NCI-H82 (cell line): ENCODE measurements at regions not wholly inside any gene's neighbourhood (a gene's known extent, or its start where the extent isn't known, plus 50 kb on each side); places are given as distances from the start of the nearest gene placed in this dataset.
"Not testable (repeated sequence)": the region's sequence is repeated elsewhere in the genome, so short reads cannot be mapped to it uniquely, and the experiment has no call there.

Source experiments
- DNase-seq: peaks from one replicate; lab custom pipeline; 2025; lab: John Stamatoyannopoulos, UW

DNA sequence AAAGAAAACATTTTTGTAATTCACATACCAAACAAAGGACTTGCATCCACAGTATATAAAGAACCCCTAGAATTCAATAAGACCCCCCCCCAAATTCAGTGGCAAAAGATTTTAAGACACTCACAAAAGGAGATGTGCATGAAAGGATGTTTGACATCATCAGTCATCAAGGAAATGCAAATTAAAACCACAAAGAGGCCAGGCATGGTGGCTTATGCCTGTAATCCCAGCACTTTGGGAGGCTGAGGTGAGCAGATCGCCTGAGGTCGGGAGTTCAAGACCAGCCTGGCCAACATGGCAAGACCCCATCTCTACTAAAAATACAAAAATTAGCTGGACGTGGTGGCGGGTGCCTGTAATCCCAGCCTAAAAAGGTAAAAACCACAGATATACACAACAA is 61.3 kb downstream of the AIPL1 start:
- DNase-seq = not testable (repeated sequence)

DNA sequence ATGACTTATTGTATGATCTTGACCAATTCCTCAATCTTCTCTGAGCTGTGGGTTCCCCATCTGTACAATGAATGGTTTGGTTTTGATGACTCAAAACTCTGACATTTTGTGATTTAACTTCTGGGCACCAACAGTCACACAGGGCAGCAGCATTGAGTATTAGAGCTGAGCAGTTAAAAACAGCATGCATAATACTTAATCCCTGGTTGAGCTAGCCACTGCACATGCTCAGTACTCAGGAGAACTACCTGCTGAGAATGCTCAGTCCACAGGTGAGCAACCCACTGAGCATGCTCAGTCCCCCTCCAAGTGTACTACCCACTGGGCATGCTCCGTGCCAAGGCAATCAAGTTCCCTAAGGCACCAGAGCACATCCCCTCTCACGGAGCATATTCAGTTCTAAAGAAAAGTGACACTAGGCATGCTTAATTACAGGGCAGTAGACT is 68.7 kb downstream of the AIPL1 start:
- no peak for DNase-seq

DNA sequence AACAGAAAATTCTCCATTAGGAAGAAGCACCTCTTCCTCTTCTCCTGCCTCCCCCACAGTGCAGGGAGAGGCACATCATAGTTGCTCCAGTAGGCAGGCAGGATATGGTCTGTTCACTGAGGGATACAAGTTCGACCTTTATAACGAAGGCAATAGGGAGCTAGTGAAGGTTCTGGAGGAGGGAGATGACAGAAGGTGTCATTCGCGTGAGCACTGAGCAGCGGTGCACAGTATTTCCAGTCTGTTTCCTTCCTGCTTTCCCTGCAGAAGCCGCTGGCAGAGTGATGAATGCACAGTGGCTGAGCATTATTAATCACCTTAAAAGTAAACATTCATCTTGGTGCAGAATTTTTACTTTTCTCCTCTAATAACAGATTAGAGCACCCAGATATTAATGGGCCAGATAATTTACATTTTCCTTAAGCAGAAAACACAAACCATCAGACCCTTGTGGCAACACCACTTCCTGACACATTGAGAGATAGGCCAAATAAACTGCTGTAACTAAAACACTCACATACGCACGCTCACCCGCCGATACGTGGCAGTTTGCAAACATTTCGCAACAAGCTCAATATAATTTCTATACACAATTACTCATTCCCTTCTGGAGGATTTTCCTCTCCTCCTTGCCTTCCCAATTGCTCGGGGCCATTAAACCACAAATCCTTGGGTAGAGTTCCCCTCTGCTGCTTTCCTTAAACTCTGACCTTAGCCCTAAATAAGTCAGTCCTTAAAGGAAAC is 69.5 kb downstream of the AIPL1 start:
- no peak for DNase-seq

DNA sequence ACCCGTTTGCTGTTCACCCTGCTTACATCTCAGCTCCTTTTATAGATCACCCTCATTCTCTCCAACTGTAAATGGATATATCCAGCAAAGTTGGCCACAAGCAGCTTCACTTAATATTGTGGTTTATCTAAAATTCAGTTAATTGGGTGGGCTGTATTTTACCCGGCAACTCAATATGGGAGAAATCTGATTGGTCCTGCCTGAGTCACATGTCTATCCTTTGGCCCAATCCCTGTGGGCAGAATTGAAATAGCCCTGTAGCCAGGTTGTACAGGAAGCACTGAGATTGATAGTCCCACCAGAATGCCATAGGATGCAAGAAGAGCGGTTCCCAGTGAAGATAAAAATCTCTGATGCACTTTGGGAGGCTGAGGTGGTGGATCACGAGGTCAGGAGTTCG is 73.2 kb downstream of the AIPL1 start:
- DNase-seq = peak; percentile 61

DNA sequence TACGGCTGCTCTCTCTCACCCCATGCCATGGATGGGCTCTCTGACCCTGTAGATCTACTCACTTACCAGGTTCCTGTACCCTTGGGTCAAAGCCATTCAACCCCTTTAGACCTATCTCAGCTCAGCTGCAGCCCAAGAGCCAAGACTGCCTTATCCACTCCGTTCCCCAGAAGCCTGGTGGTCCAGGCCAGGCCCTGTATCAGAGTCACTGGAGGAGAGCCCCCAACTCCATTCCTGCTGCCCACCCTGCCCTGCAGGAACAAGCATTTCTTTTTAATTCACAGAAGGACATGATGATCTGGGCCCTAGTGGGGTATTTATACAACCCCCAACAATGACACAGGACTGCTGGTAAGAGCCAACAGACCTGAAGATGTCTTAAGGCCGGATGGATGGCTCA is 76.8 kb downstream of the AIPL1 start:
- no peak for DNase-seq

DNA sequence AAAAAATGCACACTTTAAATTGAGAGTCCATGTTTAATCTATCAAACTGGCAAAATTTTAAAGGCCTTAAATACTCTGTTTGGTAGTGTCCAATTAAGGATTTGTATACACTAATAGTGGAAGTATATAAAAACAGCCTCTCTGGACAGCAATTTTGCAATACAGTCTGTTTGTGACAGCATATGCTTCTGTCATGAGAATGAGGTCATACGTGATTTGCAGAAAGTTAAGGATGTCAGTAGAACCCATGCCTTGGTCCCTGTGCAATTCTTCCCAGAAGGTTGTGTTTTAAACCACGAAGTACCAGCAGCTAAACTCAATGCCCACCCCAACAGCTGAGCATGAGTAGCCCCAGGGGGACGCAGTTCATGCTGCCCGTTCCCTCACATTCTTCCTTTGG is 78.4 kb downstream of the AIPL1 start:
- no peak for DNase-seq

DNA sequence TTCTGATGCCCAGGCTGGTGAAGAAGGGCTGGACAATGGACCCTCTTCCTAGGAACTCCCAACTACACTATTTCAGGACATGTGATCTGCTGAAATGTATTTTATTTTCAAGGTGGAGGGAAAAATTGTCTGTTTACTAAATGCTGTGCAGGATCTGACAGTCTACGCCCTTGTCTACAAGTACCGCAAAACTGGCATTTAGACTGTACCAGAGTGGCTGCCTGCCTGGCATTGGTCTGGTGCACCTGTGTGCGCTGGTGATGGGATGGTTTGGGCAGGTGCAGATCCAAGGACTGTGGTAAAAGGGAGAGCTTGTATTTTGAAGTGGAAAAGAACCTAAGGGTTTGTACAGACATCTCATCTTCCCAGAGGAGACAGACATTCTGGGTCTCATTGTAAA is 79.7 kb downstream of the AIPL1 start:
- DNase-seq = no peak

DNA sequence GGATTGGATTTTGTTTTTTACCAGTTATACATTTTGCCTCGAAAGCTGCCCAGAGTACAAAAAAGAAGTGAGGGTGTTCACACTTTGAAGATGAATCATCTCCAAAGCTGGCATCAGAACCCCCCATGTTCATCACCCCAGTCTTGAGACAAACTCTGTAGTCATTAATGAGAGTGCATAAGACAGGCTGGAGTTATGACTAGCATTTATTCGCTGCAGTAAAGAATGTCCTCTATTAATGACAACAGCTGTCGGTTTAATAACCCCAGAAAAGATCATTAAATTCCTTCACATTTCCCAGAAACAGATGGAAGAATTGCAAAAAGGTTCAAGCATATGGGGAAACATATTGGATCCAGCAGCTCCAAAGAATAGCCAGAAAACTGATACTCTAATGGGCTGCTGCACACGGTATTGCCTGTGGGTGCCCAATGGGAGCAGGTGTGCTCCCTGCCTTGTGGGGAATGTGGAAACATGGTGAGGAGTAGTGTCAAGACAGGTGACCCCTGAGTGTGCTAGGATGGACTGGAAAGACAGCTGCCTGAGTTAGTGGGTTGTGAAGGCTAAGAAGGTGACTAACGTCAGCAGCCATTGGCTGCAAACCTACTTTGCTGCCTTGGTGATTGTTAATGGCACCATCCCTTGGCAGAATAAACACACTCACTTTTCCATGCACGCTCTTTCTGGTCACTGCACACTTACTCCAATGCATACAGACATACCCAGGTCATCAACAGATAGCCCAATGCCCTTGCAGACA is 81.9 kb downstream of the AIPL1 start:
- DNase-seq = no peak

DNA sequence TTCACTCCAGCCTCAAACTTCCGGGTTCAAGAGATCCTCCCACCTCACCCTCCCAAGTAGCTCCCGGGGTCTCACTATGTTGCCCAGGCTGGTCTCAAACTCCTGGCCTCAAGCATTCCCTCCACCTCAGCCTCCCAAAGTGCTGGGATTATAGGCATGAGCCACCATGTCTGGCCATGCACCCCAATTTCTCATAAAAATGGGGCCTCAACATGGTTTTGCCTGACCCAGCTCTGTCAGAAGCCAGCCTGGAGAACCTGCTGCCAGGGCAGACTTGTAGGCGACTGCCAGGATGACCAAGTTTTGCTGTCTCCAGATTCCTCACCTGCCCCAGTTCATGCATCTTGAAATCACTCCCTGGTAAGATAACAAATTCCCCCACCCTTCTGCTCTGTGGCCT is 82.9 kb downstream of the AIPL1 start:
- DNase-seq = no peak

DNA sequence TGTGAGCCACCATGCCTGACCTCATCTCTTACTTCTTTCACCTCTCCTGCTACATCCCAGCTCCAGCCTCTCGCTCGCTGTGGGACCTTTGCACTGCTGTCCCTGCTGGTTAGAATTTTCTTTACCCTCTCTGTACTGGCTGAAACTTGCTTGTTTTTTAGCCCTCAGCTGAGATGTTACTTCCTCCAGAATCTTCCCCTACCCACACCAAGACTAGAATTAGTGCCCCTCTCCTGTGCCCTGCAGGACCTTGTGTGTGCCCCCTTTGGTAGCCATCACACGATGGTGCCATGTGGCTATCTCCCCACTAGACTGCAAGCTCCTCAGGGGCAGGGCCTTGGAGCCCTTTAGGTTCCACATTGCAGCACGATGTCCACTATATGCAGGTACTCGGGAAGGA is 84.1 kb downstream of the AIPL1 start:
- DNase-seq = no peak

DNA sequence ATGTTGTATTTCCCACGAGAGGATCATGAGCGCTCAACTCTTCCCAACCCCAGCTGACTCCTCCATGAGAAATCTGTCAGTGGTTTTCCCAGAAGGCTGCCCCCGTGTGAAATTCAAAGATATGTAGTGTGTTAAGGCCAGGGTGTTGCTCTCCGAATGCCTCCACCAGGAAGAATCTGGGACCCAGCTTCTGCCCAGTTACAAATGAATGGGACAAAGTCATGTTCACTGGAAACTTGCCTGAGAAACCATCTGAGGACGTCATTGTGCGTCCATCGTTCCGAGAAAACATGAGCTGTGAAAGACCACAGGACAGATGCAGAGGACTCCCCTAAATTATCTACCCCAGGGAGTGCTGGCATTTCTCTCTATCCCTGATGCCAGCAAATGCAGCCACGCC is 86.0 kb downstream of the AIPL1 start:
- DNase-seq = no peak

DNA sequence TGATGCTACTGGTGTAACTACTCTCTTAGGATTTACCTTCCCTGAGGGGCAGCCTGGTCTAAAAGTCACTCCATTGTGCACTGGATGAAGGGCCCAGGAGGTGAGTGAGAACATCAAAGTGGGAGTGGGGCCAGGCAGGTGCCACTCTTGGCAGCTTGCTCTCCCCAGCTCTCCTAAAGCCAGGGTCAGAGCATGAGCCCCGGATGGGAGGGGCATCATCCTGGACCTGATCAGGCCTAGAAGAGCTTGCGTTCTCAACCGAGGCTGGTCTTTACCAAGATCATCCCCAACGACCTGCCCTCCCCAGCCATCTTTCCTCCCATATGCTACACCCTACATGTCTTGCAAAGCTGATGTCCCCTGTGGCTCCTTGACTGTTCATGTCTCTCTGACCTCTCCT is 87.1 kb downstream of the AIPL1 start:
- DNase-seq = no peak

DNA sequence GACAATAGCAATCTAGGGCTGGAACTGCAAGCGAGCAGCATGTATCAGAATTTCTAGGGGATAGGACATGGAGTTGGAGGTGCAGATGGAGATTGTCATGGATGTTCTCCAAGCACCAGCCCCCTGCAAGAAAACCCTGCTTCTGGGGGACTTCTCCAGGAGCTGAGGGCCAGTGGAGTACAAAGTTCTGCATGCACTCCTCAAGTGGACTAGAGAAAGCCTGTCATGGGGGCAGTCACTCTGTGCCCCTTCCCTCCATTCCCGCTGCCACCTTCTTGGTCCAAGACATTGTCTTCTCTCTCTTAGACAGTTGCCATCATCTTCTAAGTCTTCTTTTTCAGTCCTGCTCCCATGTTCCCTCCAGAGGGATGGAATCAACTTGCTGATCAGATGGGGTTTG is 87.9 kb downstream of the AIPL1 start:
- no peak for DNase-seq

DNA sequence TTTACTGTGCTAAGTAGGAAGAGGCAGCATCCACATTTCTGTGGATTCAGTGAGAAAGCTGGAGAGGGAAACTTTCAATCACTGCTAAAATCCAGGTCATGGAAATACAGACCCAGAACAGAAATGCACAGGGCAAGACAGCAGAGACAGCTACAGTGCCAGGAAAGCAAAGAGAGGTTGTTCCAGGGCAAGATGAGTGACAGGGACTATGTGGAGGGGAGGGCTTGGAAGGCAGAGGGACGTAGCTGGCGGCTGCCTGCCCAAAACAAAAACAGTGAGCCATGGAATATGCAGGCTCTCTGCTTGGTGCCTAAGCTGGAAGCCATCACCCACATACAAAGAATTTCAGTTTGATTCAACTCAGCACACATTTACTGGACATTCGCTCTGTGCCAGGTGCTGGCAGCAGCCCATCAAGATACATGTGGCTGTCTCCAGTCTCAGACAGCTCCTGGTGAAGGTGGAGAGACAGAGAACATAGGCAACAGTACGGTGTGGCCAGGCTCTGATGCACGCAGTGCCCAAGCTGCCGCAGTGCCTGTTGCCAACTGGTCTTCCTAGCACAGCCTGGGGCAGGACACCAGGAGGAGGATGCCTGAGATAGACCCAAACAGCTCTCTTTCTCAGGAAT is 88.7 kb downstream of the AIPL1 start:
- DNase-seq = no peak

DNA sequence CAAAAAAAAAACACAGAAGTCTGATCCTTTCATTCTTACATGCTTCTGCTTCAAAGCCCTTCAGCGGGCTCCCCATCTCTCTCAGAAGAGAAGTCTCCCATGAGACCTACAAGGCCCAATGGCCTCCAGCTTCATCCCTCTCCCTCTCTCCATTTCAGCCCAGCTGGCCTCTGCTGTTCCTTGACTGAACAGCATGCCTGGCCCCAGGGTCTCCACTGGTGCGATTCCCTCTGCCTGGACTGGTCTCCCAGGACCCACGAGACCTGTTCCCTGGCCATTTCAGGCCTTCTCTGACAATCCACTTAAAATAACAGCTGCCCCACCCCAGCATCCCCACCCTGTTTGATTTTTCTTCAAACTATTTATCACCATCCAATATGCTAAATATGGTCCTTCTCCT is 91.2 kb downstream of the AIPL1 start:
- no peak for DNase-seq

DNA sequence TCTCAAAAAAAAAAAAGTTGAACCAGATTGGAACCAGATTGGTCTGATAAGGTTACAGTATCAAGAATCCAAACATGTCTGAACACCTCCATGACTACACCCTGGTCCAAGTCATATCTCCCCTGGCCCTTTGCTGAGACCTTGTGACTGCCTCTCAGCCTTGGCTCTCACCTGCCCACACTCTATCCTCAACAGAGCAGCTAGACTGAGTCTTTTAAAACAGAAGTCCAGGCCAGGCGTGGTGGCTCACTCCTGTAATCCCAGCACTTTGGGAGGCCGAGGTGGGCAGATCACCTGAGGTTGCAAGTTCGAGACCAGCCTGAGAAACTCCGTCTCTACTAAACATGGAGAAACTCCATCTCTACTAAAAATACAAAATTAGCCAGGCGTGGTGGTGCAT is 91.7 kb downstream of the AIPL1 start:
- DNase-seq = no peak

DNA sequence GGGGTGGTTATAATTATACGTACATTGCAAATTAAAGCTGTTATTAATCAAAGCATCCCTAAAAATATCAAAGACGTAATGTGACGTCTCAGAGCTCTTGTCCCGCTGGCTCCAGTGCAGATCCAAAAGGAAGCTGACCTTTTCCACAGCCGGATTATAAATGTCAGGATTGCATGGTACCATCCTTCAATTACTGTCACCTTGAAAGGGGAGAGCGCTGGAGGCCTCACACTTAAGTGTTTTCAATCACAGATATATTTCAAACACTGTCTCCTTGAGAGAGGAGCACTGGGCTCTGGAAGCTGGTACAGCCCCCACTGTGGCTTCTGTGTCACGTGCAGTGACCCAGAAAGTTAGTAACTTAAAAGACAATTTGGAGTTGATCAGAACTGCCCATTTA is 94.2 kb downstream of the AIPL1 start:
- DNase-seq = no peak

DNA sequence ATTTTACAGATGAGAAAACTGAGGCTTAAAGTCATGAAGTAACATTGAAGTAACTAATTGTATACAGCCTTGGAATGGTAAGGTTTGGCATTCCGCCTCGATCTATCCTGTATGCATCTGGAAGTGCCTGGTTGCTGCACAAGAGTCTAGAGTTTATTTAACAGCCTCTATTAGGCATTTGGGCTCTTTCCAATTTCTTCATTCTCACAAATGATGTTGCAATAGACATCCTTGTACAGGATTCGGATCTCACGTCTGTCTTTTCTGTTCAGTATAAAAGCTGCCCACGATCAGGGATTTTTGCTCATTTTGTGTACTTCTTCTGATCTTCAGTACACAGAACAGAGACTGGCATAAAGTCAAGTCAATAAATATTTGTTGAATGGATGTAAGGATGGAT is 100.5 kb downstream of the AIPL1 start:
- DNase-seq = no peak

DNA sequence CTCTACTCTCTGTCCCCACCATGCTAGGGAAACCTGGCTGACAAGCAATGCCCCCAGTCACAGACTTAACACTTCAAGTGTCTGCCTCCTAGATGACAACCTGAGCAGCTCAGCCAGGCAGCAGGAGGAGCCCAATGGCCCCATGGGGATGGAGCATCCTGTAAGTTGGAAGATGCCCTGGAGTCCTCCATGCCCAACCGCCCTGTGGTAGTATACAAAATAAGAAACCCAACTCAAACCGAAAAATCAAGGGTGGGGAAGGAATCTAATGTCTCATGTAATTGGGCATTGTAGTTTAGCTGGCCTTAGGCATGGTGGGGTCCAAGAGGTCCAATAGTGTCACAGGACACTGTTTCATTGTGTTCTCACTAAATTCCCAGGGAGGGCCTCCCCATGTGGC is 104.0 kb downstream of the AIPL1 start:
- no peak for DNase-seq

DNA sequence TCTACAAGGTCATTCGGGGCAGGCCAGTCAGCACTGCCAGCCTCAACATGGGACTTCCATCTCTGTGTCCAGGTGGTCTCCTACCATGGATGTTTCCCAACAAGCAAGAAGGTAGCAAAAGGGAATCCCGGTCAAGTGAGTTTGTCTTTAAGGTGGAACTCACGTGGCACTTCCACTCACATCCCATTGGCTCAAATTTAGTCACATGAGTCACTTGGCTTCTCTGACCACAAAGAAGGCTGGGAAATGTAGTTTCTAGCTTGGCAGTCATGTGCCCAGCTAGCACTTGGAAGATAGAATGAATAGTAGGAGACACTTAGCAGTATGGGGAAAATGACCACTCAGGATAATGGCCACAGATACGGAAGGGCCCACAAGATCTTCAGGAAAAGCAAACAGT is 106.6 kb downstream of the AIPL1 start:
- DNase-seq = peak; percentile 46

DNA sequence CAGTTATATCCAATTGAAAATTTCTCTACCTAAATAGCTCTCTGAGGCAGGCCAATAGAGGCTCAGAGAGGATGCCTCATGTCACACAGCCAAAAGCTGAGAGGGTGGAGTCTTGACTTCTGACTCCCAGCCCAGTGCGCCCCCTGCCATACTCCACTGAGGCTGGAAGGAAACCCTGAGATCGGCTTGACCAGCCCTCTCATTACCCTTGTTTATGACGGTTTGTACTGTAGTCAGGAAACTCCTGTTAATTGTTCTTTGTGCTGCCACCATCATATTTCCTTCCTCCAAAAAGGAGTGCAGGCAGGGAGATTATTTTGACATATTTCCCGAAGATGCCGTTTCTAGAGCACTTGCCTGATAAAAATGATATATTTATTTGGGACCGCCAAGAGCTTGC is 107.9 kb downstream of the AIPL1 start:
- DNase-seq = peak; percentile 56

DNA sequence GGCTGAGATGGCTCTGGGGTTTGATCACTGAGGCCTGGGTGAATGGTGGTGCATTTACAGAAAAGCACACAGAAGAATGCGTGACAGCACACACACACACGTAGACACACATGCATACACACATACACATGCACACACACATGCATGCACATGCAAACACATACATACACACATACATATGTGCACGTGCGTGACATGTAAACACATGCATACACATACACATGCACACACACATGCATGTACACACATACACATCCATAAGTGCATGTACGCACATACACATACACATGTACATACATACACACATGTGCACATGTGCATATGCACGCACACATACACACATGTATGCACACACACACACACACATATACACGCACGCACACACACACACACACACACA is 108.4 kb downstream of the AIPL1 start:
- DNase-seq = no peak

DNA sequence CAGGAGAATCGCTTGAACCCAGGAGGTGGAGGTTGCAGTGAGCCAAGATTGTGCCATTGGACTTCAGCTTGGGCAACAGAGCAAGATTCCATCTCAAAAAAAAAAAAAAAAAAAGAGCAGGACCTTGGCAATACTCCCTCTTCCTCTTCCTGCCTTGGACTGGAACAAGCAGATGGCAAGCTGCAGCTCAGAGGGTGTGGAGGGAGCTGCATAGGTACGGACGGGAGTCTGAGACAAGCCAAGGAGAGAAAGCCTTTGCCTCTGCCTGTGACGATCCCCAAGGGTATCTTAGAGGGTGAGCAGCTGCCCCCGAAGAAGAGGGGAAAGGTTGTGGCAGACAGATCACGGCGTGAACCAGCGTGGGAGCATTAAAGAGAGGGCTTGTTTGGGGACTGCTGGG is 109.2 kb downstream of the AIPL1 start:
- no peak for DNase-seq
